GM18517 (cell line): ENCODE measurements at regions not wholly inside any gene's neighbourhood (a gene's known extent, or its start where the extent isn't known, plus 50 kb on each side); places are given as distances from the start of the nearest gene placed in this dataset.

Source experiments
- ATAC-seq: cut with Tn5 transposase; IDR thresholded peaks from one replicate; pipeline ENCODE4 v1.9.1; 2021; ENCODE audit warnings: mild to moderate bottlenecking, moderate library complexity; ENCODE audit not compliant: unreplicated experiment

- ATAC-seq = no peak
Measured at GRCh38 chr6:14722001-14722562, 523.8 kb upstream of the JARID2 start.

- no peak for ATAC-seq
Measured at GRCh38 chr6:14722704-14723103, 523.2 kb upstream of the JARID2 start.

- ATAC-seq = no peak
Measured at GRCh38 chr6:14723535-14724086, 522.3 kb upstream of the JARID2 start.

- ATAC-seq = no peak
Measured at GRCh38 chr6:14724549-14724948, 521.3 kb upstream of the JARID2 start.

GRCh38 chr6:14726816-14727493, 518.9 kb upstream of the JARID2 start:
- no peak for ATAC-seq

- no peak for ATAC-seq
Measured at GRCh38 chr6:14727494-14728395, 518.1 kb upstream of the JARID2 start.

GRCh38 chr6:14728396-14729024, 517.4 kb upstream of the JARID2 start:
- ATAC-seq = no peak

GRCh38 chr6:14729129-14729871, 516.6 kb upstream of the JARID2 start:
- no peak for ATAC-seq

- no peak for ATAC-seq
Measured at GRCh38 chr6:14730654-14731053, 515.2 kb upstream of the JARID2 start.

GRCh38 chr6:14731611-14732010, 514.3 kb upstream of the JARID2 start:
- ATAC-seq = no peak

- no peak for ATAC-seq
Measured at GRCh38 chr6:14732226-14732843, 513.5 kb upstream of the JARID2 start.

GRCh38 chr6:14732844-14733757, 512.8 kb upstream of the JARID2 start:
- no peak for ATAC-seq

GRCh38 chr6:14734052-14734415, 511.8 kb upstream of the JARID2 start:
- ATAC-seq = no peak

- peak; percentile 79 for ATAC-seq
Measured at GRCh38 chr6:14734416-14735340, 511.2 kb upstream of the JARID2 start.

- ATAC-seq = no peak
Measured at GRCh38 chr6:14735956-14736486, 509.8 kb upstream of the JARID2 start.

GRCh38 chr6:14736554-14736953, 509.3 kb upstream of the JARID2 start:
- no peak for ATAC-seq

GRCh38 chr6:14738497-14738896, 507.4 kb upstream of the JARID2 start:
- ATAC-seq = no peak

GRCh38 chr6:14738933-14739332, 506.9 kb upstream of the JARID2 start:
- ATAC-seq = no peak
